Fibroblast of skin of abdomen (primary cell): ENCODE measurements at regions not wholly inside any gene's neighbourhood (a gene's known extent, or its start where the extent isn't known, plus 50 kb on each side); places are given as distances from the start of the nearest gene placed in this dataset.

Experiments
- DNase-seq: peaks from one replicate; pipeline ENCODE4 v3.0.0-alpha.2; 2013

DNA sequence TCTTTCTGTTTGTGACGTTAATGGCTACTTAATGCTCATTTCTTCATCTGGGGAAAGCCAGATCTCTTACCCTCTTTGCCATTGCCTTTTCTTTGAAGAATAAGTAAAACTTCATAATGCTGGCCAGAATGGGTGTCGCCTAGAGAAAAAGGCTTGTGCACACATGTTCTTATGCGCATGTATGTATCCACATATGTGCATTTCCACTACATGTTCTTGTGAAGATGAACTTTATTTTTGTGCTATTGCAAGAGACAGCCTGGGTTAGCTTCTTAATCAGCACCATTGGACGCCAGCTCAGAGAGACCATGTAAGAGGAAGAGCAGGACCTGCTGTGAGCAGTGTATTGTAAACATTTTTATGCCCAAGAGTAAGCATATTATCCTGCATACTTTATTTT, 178.7 kb downstream of the SPRY1 start:
- DNase-seq: no peak

DNA sequence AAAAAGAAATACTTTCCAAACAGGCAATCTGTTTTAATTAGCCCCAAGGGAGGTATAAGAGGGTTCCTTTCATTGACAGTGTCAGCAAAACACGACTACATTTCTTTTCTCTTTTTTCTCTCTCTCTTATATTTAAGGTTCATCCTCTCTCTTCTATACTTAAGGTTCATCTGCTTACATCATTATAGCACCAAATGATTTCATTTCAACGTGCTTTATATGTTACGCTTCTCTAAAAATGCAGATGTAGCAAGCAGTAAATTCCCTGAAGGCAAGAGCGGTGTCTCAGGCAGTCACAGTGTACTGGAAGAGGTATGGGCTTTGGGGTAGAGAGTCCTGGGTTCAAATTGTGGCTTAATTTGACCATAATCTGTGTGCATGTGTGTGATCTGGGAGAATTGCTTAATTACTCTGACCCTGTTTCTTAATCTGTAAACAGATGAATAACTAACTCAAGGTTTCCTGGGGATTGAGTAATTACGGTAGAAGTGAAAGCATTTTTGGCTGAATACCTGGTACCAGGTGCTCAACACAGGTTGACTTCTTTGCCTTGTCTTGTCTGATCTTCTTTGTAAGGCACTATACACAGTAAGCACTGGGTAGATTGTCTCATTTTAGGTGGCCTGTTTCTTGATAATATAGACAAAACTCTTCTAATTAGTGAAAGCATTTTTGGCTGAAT, 180.8 kb downstream of the SPRY1 start:
- no peak for DNase-seq

DNA sequence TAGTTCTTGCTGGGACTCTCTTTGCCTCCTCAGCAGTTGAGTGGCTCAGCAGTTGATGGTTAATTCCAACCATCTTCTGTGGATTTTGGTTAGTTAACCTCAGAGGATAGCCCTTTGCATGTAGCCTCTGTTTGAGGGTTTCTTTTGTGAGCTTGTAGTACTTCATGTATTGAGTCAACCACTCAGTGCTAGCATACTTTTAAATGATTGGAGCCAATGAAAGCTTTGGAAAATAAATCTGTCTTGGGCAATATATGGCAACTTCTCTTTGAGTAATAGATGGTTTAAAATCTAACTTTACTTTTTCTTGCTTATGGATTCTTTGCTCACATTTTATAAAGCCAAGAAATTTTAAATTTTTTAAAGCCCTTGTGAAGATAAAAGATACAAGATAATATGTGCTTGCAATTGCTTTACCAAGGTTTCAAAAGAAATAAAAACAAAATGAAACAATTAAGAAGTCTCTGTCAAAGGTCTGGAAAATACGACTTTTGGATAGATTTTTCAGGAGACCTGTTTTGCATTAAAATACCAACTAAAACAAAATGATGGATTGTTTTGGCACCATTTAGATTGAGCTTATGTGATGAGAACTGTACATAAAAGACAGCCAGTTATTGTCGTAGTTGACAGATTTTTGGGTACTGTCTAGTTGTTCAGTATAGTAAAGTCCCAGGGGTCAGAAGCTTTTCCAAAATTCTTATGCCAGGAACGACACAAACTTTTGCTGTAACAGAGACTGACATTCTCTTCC, 181.9 kb downstream of the SPRY1 start:
- DNase-seq: no peak

DNA sequence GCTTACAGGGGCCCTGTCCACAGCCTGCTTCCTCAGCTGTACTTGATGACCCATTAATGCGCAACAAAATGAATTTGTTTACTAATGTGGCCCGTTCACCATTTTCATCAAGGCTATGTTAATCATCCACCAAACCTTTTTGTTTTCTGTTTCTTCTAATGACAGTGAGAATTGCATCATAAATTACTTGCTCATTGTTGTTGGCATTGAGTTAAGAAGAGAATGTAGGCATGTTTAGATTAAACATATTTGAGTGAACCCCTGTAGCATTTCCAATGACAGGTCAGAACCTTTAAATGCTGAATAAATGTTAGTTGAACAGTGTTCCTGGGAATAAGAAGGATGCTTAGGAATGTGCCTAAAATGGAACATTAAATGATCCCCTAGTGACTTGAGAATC, 183.4 kb downstream of the SPRY1 start:
- no peak for DNase-seq

DNA sequence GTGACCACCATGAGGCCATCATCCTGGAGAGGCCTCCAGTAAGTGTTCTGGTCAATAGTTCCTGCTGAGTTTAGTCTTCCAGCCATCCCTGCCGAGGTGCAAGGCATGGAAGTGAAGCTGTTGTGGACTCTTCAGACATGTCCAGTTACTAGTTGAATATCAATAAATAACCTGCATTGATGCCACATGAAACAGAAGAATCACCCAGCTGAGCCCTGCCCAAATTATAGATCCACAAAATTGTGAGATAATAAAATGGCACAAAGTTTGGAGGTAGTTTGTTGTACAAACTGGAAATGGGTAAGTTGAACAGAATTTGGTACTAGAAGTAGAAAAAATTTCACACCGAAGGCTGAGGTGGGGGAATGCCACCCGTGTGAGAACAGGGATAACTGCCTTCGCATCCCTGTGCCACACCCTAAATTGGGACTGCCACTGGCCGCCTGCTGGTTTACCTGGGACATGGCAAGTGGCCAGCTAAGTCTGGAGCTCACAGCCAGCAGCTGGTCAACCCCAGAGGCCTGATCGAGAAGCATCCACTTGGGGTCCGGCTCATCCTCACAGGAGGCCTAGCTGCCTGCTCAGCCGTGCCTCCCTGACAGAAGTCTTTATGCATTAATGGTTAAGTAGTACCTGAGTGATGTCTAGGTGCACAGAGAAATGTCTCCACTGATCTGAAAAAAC, 184.5 kb downstream of the SPRY1 start:
- no peak for DNase-seq

DNA sequence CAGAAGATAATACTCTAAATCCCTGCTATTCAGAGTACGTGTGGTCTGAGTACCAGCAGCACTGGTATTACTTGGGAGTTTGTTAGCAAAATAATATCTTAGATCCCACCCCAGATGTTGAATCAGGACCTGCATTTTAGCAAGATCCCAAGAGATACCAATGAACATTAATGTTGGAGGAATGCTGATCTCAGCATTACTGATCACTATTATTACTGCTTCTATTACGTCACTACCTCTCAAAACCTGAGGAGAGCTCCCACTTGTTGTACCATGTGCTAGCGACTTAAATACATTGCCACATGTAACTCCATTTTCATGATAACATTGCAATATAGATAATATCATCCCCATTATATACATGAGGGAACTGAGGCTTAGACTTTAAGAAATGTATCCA, 185.2 kb downstream of the SPRY1 start:
- DNase-seq: no peak

DNA sequence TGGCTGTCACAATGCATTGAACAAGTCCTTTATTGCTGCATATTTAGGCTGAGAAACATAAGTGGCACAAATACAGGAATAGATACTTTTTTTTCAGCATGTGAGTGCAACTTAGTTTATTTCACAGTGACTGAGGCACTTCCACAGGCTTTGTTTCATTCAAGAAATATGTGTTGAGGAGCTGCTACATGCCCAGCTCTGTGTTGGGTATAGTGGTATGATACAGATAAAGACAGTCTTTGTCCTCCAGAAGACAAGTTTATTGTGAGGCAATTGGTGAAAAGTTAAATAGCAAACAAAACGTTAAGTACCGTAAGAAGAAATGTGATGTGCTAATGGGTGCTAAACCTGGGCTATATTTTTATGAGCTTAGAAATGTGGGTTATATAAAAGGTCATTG, 186.4 kb downstream of the SPRY1 start:
- no peak for DNase-seq

DNA sequence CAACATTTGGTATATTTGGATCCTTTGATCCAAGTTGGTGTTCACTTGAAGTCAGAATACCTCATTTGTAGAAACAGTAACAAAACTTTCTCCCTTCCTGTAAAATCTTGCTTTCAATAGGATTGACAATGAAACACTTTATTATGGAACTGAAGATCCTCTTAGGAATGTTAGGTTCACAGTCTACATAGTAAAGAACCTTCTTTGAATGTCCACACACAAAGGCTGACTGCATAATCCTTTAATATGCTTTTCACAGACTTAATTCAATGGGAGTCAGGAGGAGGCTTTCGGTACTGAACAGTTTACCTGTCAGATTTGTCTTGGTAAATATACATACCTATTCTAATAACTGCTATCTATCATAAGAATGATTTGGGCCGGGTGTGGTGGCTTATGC, 188.5 kb downstream of the SPRY1 start:
- no peak for DNase-seq

DNA sequence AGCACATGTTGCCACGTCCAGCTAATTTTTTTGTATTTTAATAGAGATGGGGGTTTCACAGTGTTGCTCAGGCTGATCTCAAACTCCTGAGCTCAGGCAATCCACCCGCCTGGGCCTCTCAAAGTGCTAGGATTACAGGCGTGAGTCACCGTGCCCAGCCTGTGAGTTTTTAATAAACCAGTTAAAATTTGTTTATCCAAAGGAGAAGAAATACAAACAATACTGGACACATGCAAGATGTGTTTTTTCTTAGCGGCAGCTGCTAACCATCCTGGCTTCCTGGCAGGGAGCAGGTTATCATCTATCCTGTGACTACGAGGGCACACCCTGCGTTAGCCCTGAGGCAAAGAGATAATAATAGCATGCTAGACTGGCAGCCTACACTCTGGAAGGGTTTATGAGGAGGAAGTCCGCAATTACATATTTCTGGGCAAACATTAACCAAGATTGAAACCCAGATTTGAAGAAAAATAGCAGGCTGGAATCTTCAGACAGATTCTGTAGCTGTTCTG, 191.4 kb downstream of the SPRY1 start:
- DNase-seq: peak; percentile 23

DNA sequence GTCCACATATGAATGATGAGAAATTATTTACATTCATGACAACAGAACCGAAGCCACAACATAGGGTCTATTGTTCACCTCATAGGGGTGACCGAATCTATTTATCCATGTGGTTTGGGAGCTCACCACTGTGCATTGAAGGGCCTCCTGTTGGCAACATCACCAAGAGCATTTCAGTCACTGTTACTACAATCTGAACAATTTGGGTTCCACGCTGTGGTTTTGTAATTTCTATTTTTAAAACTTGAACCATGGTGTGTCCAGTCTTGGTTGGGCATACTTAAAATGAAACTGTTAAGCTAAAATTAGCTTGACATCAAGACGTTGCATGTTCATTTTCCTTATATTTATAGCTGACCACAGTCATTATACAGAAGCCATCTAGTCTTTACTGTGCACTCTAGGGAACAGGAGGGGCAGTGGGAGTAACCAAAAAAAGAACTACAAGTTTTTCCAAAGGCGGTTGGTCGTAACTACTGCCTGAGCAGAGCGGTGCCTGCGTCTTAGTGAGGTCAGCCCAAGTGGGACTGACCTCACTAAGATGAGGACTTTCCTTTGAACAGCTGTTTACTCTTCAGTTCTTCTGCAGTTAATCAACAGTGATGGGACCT, 192.1 kb downstream of the SPRY1 start:
- no peak for DNase-seq

DNA sequence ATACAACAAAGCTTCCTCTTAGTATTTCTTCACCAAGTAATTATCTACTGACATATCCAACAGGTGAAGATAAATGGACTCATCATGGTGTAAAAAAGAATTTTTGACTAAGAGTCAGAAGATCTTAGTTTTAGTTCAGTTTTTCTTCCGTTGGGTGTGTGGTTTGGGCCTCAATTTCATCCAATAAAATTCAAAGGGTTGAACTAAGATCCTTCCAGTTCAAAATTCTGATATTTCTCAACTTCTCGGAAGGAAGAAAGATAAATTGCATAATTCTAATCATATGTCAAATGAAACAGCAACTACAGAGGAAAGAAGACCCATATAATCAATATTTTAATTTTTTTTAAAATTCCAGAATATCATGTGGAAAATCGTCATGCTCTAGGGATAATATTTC, 192.7 kb downstream of the SPRY1 start:
- DNase-seq: no peak

DNA sequence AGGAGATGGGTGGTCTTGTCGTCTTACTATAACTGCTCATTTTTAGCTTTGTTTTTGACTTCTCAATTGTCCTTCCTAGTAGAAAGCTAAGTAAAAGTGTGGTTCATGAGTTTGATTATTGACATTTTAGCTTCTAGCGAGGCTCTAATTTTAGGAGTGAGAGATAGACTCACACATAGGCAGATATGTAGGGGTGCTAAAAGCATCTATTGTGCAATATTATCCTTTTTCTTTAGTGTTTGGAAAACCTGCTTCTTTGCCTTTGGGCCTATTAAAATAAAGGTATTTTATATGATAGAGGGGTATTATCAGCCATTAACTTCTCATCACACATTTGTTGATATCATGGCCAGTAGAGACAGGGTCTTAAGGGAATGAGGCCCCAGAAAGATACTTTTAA, 195.3 kb downstream of the SPRY1 start:
- no peak for DNase-seq

DNA sequence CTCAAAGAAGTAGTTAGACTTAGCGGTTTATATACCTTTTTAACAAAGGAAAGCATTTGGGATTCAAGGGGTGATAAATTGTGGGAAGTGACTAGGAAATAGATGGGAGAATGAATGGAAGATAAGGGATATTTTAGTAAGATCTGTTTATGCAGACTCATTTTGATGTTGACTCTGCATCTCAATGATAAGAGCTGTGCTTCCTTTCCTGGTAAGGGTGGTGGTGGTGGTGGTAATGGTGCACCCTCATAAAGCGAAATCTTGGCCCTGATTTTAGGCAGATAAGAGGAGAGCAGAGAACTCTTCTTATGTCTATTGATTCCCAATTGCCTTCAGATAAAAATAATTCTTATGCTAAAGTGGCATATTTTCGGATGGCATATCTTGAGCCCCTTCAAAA, 197.1 kb downstream of the SPRY1 start:
- no peak for DNase-seq

DNA sequence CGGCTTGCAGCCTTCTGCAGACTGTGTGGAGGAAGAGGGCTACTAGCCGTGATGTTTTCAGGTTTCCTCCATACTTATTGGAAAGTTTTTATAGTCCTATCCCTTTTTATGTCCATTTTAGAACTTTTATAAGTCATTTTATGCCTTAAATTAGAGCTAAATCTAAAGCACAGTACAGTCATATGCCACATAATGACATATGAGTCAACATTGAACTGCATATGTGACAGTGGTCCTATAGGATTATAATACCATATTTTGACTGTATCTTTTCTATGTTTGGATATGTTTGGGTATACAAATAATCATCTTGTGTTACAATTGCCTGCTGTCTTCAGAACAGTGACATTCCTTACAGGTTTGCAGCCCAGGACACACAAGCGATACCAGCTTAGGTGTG, 200.2 kb downstream of the SPRY1 start:
- no peak for DNase-seq

DNA sequence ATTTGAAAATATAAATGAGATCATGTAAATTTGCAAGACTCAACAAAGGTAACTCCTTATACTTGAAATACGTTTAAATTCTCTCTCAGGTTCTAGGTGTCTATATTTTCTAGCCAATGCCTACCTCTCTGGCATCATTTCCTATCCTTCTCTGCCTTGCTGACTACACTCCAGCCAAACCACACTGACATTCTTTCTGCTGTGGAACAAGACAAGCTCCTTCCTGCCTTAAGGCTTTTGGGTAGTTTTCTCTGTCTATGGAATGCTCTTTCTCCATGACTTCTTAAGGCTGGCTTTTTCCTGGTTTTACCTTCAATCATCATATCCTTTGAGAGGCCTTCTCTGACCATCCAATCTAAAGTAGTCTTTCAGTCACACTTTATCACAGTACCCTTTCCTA, 201.0 kb downstream of the SPRY1 start:
- DNase-seq: peak; percentile 57

DNA sequence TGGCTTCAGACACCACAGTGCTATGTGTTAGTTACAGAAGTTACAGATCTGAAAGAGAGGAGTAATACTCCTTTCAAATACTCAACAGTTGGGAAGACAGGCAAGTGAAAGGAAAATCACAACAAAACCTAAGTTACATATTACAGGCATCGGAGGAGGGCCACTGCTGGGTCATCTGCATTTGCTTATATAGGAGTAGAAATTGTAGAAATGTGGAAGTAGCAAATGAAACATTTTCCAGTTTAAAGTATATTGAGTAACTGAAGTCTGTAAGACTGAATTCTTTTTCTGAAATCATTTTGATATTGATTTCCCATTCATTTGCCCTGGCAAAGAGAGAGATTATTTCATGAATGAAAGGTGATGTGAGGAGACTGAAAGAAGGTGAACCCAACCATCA, 201.7 kb downstream of the SPRY1 start:
- DNase-seq: no peak

DNA sequence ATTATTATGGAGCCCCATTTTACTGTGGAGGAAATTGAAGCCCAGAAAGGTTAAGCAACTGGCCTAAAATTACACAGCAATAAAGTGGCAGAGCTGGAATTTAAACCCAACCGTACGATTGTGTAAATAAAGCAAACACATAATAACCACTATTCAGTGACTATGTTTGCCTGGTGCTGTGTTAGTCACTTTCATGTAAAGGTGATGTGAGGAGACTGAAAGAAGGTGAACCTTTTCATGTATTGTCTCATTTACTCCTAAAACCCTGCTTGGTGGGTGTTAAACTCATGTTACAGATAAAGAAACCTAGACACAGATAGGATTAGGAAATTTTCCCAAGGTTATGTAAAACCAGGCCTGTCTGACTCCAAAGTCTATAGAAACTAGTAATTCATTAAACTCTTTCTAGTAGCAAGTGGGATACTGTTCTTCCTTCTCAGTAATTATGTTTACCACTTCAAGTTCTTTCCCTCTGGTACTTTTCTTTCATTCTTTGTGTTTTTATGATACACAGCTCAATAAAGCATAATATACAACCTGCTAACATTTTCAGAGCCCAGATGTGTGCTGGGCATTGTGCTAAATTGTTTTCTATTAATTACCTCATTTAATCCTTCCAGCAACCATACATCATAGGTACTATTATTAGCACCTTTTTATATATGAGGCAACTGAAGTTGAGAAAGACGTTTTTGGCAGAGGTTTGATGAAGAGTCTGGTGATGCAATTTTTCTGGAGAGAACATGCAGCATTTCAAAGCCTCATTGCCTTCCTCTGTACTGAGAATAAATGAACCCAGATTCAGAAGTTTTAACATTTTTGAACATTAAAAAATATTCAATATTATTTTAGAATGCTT, 202.7 kb downstream of the SPRY1 start:
- DNase-seq: peak; percentile 61

DNA sequence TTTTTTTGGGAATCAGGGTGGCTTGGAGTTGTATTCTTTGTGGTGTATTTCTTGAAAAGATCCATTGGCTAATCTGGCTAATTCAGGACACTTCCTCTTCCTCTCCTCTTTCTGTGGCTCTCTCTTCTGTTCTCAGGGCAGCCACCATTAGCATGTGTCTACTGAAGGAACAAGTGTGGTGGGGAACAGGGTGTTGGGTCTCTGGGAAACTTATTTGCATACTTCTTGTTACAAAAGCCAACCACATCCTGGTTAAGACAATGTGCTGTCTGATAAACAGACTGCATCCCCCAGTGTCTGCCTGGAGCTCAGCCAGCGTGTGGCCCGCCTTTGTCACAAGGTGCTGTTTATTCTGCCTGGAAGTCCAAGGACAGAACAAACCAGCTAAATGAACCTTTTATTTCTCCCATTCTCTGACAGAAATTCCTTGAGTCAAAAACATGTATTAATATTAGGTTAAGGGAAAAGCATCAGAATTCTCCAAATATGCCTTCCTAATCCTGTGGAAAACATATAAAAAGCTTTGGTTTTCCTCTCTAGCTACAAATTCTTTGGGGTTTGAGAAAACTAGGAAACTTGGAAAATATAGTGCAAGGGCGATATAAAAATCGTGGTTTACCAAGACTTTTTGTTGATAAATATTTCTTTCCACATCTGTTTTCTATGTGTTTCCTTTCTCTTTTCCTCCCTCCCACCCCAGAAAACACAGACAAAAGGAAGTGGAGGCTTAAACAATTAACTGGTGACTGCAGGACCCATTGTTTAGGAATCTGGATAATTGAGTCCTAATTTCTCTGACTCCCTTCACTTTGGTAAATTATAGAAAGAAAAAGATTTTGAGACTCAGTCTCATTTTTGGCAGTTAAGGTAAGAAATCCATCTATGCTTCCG, 203.6 kb downstream of the SPRY1 start:
- DNase-seq: peak; percentile 52

DNA sequence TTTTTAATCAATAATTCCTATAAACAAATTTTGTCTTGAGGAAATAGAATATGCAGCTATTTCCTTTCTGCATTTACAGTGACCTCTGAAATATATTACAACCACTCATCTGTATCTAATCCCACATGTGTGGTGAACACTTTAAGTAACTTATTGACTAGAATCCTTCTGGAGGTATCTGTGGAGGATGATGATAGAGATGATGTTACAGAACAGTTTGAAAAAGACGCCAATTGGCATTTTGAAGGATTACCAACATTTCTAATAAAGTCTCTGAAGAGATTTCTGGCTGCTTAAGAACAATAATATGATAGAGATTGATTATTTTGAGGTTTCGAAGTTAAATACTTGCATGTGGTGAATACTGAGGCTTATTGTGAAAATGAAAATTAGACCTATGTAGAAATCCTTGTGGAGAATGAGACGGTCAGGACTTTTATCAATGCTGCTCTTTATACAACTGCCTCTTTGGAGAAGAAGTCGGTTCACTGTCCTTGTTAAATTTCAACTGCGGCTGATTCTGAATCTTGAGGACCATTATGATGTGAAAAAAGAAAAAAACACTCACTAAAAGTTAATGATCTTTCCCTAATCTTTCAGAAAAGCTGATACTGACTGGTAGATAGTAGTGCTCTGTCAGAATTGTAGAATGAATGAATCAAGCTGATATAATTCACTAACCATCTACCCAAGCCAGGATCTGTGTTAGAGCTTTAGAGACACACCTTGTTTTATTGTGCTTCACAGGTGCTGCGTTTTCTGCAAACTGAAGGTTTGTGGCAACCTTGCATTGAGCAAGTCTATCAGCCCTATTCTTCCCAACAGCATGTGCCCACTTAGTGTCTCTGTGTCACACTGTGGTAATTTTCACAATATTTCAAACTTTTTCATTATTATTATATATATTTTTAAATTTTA, 204.7 kb downstream of the SPRY1 start:
- DNase-seq: no peak

DNA sequence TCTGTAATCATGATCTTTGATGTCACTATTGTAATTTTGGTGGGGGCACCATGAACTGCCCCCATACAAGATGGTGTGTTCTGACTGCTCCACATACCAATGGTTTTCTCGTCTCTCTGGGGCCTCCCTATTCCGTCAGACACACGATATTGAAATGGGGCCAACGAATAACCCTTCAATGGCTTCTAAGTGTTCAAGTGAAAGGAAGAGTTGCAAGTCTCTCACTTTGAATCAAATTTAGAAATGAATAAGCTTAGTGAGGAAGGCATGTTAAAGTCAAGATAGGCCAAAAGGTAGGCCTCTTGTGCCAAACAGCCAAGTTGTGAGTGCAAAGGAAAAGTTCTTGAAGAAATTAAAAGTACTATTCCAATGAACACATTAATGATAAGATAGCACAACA, 205.4 kb downstream of the SPRY1 start:
- DNase-seq: no peak
